Adrenal gland (tissue), 9 donors: ENCODE measurements at regions not wholly inside any gene's neighbourhood (a gene's known extent, or its start where the extent isn't known, plus 50 kb on each side); places are given as distances from the start of the nearest gene placed in this dataset.

ENCODE experiments used
- DNase-seq, 7 donors: peaks; one replicate each; pipeline ENCODE4 v3.0.0-alpha.2; 2019 to 2020
- H3K27ac ChIP-seq, 5 donors: fragments of 200-600 bp; sonication (generic) in 4 of 5; 1 replicate in 3 of 5; 2 replicates in 2 of 5; pipeline versions ENCODE4 v1.5.1 to v1.8.0; 2016 to 2020; ENCODE audit warnings: mild to moderate bottlenecking in 1 of 5
- H3K27me3 ChIP-seq: fragments of 200-600 bp; 2 replicates; pipeline ENCODE4 v1.8.0; 2021
- H3K36me3 ChIP-seq, 2 donors: fragments of 200-600 bp; replicated peaks in 1 of 2; 1 replicate in 1 of 2; 2 replicates in 1 of 2; pipeline versions ENCODE4 v1.5.1 to v1.8.0; 2018 to 2022
- H3K4me1 ChIP-seq, 2 donors: fragments of 200-600 bp; replicated peaks in 1 of 2; 1 replicate in 1 of 2; 2 replicates in 1 of 2; pipeline versions ENCODE4 v1.5.1 to v1.8.0; 2018 to 2021
- H3K4me3 ChIP-seq, 4 donors: fragments of 200-600 bp; sonication (generic) in 3 of 4; one replicate each; pipeline ENCODE4 v1.5.1; 2016 to 2018
- H3K9me3 ChIP-seq, 3 donors: fragments of 200-600 bp; sonication (generic) in 1 of 3; replicated peaks in 1 of 3; 1 replicate in 2 of 3; 2 replicates in 1 of 3; pipeline versions ENCODE4 v1.5.1 to v1.8.0; 2016 to 2021
- CTCF ChIP-seq, 6 experiments: fragments of 450-650 bp in 4 of 6; fragments of 200-600 bp in 2 of 6; sonication (generic) in 1 of 6; IDR thresholded peaks; 1 replicate in 5 of 6; 2 replicates in 1 of 6; pipeline versions ENCODE4 v1.5.1 to v1.8.0; 2016 to 2021; ENCODE audit warnings: antibody characterized with exemption in 6 of 6, mild to moderate bottlenecking in 2 of 6, moderate library complexity in 1 of 6
- POLR2A ChIP-seq, 2 donors: fragments of 450-650 bp; IDR thresholded peaks; one replicate each; pipeline ENCODE4 v1.6.1; 2017; ENCODE audit warnings: antibody characterized with exemption in 2 of 2, mild to moderate bottlenecking in 2 of 2, moderate library complexity in 1 of 2
- WGBS, 4 donors: extraction: QIAGEN DNeasy Blood & Tissue Kit in 2 of 4; methylation state at CpG; one replicate each; pipeline versions ENCODE4 v1.1.5 to v1.1.7; 2013 to 2017; 5-methylcytosine and 5-hydroxymethylcytosine counted together
- intact Hi-C, 2 donors: fragments of 100-400 bp; cut with DNase I; formaldehyde crosslinking; loops; one replicate each; pipeline versions ENCODE4 v1.14.1 to v1.15.0; 2022 to 2023
- donor health status: healthy with polysubstance abuse.
- donor health status: Bipolar disorder and iron deficiency.
- donor health status: DM: yes; HTN: yes; CAD: no.
- donor health status: DM: no; HTN: no; CAD: no.
- donor health status: DM: no; HTN: no; CAD: no.

GRCh38 chrX:49760290-49760890 is 64.6 kb upstream of the PAGE1 start:
- Histone ChIP-seq H3K9me3 (no peaks in the 10 kb centered on the region), H3K4me3 (no peak overlapping the region), H3K27me3 (peaks cover 8% of the 10 kb centered on the region), H3K4me1 (no peaks in the 10 kb centered on the region), H3K36me3 (no peaks in the 10 kb centered on the region), H3K27ac (peak overlapping the region in 1 of 5 donors; percentile 15)
- intact Hi-C loops, result no loop called here
- DNase-seq, result no peak
- WGBS, 4 donors, result 58 to 78% (median 73%) methylated on average over 6 of the region's 6 CpGs
- TF ChIP-seq CTCF (IDR thresholded peaks at IDR 0.05) (no peak), POLR2A (IDR thresholded peaks at IDR 0.05) (no peak)

GRCh38 chrX:49756692-49757091 is 60.9 kb upstream of the PAGE1 start:
- no peak for DNase-seq
- TF ChIP-seq POLR2A (IDR thresholded peaks at IDR 0.05), result no peak
- TF ChIP-seq CTCF (IDR thresholded peaks at IDR 0.05), result no peak
- 32 to 48% (median 35%) methylated on average over 2 of the region's 2 CpGs for WGBS, 4 donors
- Histone ChIP-seq H3K27ac (no peak overlapping the region), H3K4me1 (no peaks in the 10 kb centered on the region), H3K9me3 (no peaks in the 10 kb centered on the region), H3K4me3 (no peak overlapping the region), H3K27me3 (peaks cover 25% of the 10 kb centered on the region), H3K36me3 (no peaks in the 10 kb centered on the region)
- intact Hi-C loops, result no loop called here

GRCh38 chrX:49754233-49754857 is 58.6 kb upstream of the PAGE1 start:
- H3K4me1 ChIP-seq, result no peaks in the 10 kb centered on the region
- H3K27ac ChIP-seq, result no peak overlapping the region
- H3K27me3 ChIP-seq, result peaks cover 25% of the 10 kb centered on the region
- TF ChIP-seq POLR2A (IDR thresholded peaks at IDR 0.05) (no peak), CTCF (IDR thresholded peaks at IDR 0.05) (peak; percentile 55 to 72 (median 63))
- peak; percentile 30 to 77 (median 51) for DNase-seq
- no peaks in the 10 kb centered on the region for H3K9me3 ChIP-seq
- 8 to 31% (median 19%) methylated on average over 4 to 6 of the region's 6 CpGs for WGBS, 4 donors
- no peak overlapping the region for H3K4me3 ChIP-seq
- no peaks in the 10 kb centered on the region for H3K36me3 ChIP-seq
- intact Hi-C loops, result loop anchor here in 1 of 2 donors (5.0 kb wide), 1 partner anchor 557 kb away; no protein-coding TSS in a partner anchor

GRCh38 chrX:49753691-49754090 is 57.9 kb upstream of the PAGE1 start:
- Histone ChIP-seq H3K4me3 (no peak overlapping the region), H3K4me1 (no peaks in the 10 kb centered on the region), H3K9me3 (no peaks in the 10 kb centered on the region), H3K36me3 (no peaks in the 10 kb centered on the region), H3K27me3 (peaks cover 25% of the 10 kb centered on the region), H3K27ac (no peak overlapping the region)
- TF ChIP-seq CTCF (IDR thresholded peaks at IDR 0.05) (no peak), POLR2A (IDR thresholded peaks at IDR 0.05) (no peak)
- 81 to 100% (median 86%) methylated on average over 1 to 5 of the region's 5 CpGs for WGBS, 4 donors
- no peak for DNase-seq
- intact Hi-C loops, result loop anchor here in 1 of 2 donors (5.0 kb wide), 1 partner anchor 556 kb away; no protein-coding TSS in a partner anchor
